HL-60 (cell line): ENCODE measurements at regions not wholly inside any gene's neighbourhood (a gene's known extent, or its start where the extent isn't known, plus 50 kb on each side); places are given as distances from the start of the nearest gene placed in this dataset.

Experiments
- DNase-seq, 2 experiments: peaks; one replicate each; pipeline ENCODE4 v3.0.0-alpha.2; 2010 to 2020; ENCODE audit warnings: low read depth in 1 of 2, low spot score in 1 of 2
- H3K27ac ChIP-seq: fragments of 250-450 bp; sonication (Bioruptor Pico); replicated peaks from 2 replicates; pipeline ENCODE4 v1.5.1; 2020; ENCODE audit warnings: mild to moderate bottlenecking, moderate library complexity
- H3K27me3 ChIP-seq: fragments of 250-450 bp; sonication (Bioruptor Pico); 2 replicates; pipeline ENCODE4 v1.5.1; 2021; ENCODE audit warnings: mild to moderate bottlenecking, moderate library complexity; ENCODE audit not compliant: insufficient read depth, poor library complexity, severe bottlenecking
- H3K4me3 ChIP-seq: replicated peaks from 2 replicates; pipeline ENCODE4 v1.5.1; 2011; ENCODE audit warnings: mild to moderate bottlenecking, control low read depth, low read length; ENCODE audit not compliant: insufficient read depth
- GABPA ChIP-seq: IDR thresholded peaks from 2 replicates; pipeline ENCODE4 v1.6.1; 2012; ENCODE audit warnings: low read depth
- POLR2AphosphoS5 ChIP-seq: IDR thresholded peaks from 2 replicates; pipeline ENCODE4 v1.6.1; 2012; ENCODE audit warnings: low read depth
- SPI1 ChIP-seq: IDR thresholded peaks from 2 replicates; pipeline ENCODE4 v1.6.1; 2012; ENCODE audit warnings: low read depth, mild to moderate bottlenecking, borderline replicate concordance
- TF ChIP-seq, protein P1 (sequence below): IDR thresholded peaks from one replicate; pipeline ENCODE4 v1.5.1; 2011; ENCODE audit warnings: low read length, control low read depth, inconsistent platforms; ENCODE audit not compliant: insufficient read depth
- TF ChIP-seq, protein P2 (sequence below): IDR thresholded peaks from 2 replicates; pipeline ENCODE4 v1.6.1; 2012; ENCODE audit warnings: low read depth; ENCODE audit not compliant: insufficient replicate concordance

DNA sequence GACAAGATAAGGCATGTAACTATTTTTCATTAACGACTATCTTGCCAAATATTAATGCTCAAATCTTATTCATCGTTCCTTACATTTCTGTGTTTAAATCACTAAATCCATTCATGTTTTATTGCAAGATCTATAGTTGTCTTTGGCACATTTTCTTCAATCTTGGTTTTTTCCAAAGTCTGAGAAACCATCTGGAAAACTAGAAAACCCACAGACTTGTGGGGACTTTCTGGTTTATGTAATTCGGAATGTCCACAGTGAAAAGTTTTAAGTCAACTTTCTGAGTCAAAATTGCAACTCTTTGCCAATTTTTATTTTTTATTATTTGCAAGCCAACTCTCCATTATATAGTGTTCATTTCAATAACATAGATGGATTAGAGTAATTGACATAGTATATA lies 520.8 kb upstream of the ADAMTS5 start:
- no peaks in the 10 kb centered on the region for H3K27me3 ChIP-seq
- TF ChIP-seq, protein P1, sequence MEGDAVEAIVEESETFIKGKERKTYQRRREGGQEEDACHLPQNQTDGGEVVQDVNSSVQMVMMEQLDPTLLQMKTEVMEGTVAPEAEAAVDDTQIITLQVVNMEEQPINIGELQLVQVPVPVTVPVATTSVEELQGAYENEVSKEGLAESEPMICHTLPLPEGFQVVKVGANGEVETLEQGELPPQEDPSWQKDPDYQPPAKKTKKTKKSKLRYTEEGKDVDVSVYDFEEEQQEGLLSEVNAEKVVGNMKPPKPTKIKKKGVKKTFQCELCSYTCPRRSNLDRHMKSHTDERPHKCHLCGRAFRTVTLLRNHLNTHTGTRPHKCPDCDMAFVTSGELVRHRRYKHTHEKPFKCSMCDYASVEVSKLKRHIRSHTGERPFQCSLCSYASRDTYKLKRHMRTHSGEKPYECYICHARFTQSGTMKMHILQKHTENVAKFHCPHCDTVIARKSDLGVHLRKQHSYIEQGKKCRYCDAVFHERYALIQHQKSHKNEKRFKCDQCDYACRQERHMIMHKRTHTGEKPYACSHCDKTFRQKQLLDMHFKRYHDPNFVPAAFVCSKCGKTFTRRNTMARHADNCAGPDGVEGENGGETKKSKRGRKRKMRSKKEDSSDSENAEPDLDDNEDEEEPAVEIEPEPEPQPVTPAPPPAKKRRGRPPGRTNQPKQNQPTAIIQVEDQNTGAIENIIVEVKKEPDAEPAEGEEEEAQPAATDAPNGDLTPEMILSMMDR: no peak
- TF ChIP-seq, protein P2, sequence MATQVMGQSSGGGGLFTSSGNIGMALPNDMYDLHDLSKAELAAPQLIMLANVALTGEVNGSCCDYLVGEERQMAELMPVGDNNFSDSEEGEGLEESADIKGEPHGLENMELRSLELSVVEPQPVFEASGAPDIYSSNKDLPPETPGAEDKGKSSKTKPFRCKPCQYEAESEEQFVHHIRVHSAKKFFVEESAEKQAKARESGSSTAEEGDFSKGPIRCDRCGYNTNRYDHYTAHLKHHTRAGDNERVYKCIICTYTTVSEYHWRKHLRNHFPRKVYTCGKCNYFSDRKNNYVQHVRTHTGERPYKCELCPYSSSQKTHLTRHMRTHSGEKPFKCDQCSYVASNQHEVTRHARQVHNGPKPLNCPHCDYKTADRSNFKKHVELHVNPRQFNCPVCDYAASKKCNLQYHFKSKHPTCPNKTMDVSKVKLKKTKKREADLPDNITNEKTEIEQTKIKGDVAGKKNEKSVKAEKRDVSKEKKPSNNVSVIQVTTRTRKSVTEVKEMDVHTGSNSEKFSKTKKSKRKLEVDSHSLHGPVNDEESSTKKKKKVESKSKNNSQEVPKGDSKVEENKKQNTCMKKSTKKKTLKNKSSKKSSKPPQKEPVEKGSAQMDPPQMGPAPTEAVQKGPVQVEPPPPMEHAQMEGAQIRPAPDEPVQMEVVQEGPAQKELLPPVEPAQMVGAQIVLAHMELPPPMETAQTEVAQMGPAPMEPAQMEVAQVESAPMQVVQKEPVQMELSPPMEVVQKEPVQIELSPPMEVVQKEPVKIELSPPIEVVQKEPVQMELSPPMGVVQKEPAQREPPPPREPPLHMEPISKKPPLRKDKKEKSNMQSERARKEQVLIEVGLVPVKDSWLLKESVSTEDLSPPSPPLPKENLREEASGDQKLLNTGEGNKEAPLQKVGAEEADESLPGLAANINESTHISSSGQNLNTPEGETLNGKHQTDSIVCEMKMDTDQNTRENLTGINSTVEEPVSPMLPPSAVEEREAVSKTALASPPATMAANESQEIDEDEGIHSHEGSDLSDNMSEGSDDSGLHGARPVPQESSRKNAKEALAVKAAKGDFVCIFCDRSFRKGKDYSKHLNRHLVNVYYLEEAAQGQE: no peak
- TF ChIP-seq SPI1 (no peak), POLR2AphosphoS5 (no peak)
- no peak for DNase-seq

DNA sequence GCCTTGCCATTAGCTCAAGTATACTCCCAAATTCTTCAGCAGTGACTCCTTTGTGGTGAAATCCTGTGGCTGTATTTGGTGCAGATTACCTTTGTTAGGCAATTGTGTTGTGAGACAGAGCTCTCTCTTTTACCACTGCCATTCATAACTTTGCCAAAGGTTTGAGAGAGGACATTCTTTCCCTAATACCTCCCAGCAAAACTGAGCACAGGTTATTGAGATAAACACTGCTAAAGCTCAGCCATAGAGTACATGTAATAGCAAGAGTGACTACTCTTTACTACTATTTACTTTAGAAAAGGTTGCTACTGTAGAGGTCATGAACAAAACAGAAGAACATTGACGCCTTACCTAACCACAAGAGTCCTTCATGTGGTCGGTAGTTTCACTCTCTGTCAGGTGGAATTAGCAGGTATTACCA lies 514.0 kb upstream of the ADAMTS5 start:
- no peak for DNase-seq
- TF ChIP-seq POLR2AphosphoS5 (no peak), GABPA (no peak), SPI1 (no peak)
- TF ChIP-seq, protein P1: no peak
- TF ChIP-seq, protein P2: no peak
- Histone ChIP-seq H3K27ac (no peak overlapping the region), H3K27me3 (no peaks in the 10 kb centered on the region), H3K4me3 (no peak overlapping the region)

More for the DNA sequence above, 520.8 kb upstream of the ADAMTS5 start:
- no peak overlapping the region for H3K4me3 ChIP-seq
- H3K27ac ChIP-seq: no peak overlapping the region

DNA sequence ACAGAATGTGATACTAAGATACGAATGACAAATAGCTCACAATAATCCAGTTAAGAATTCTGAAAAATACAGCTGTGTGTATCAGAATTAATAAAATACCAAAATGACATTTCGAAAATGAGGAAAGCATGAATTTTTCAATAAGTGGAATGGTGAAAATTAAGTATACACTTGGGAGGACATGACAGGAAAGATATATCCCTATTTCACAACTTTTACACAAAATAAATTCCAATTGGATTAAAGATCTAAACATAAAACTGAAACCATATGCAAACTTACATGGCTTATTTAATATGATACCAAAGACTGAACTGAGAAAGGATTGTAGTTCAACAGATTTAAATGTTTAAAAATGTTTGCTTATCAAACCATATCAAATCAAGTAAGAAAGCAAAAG lies 510.4 kb upstream of the ADAMTS5 start:
- DNase-seq: no peak
- peaks cover 3% of the 10 kb centered on the region for H3K27me3 ChIP-seq

More for the DNA sequence above, 510.4 kb upstream of the ADAMTS5 start:
- Histone ChIP-seq H3K4me3 (no peak overlapping the region), H3K27ac (no peak overlapping the region)
- TF ChIP-seq, protein P2: no peak
- no peak for TF ChIP-seq GABPA
- TF ChIP-seq, protein P1: no peak
- TF ChIP-seq POLR2AphosphoS5: no peak
- no peak for TF ChIP-seq SPI1
